ENCODE measurements at regions not wholly inside any gene's neighbourhood (a gene's known extent, or its start where the extent isn't known, plus 50 kb on each side); places are given as distances from the start of the nearest gene placed in this dataset.

DNA sequence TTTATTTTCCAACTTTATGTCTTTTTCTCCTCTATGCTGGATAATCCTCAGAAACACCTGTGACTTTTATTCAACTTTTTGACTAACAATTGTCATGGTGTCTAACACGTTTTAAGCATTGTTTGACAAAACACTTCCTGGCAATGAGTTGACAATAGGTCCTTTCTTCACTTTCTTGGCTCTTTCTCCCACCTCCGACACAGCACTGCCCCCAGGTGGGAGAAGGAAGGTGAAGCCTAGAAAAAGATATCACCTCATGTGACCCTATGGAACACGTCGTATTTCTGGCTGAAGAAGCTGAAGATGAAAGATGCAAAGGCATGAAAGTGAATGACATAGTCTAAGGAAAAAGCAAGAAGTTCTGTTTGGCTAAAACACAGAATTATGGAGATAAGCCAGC, 430.0 kb downstream of the ETNK1 start:
- ATAC-seq (replicated peaks in 1 of 4) = no peak
- H3K36me3 ChIP-seq (ENCODE audit: control insufficient read depth in 2 of 2, extremely low read depth in 1 of 2, insufficient read depth in 1 of 2, low read length in 1 of 2) = no peaks in the 10 kb centered on the region
- Mint-ChIP-seq H3K36me3 (no peaks in the 10 kb centered on the region), H3K27me3 (no peaks in the 10 kb centered on the region), H3K4me3 (no peak overlapping the region), H3K4me1 (no peaks in the 10 kb centered on the region), H3K9me3 (no peaks in the 10 kb centered on the region), H3K27ac (no peak overlapping the region)
- no peak overlapping the region for H3K4me3 ChIP-seq (ENCODE audit: control insufficient read depth in 1 of 2, extremely low read depth in 1 of 2, low read length in 1 of 2)
- H3K9me3 ChIP-seq = no peaks in the 10 kb centered on the region
- ChIA-PET CTCF (no interaction called here), POLR2A (interaction anchor here in 1 of 2 donors (0.6 kb wide), 1 partner anchor 1068 kb away, joined by 5 read pairs; no protein-coding TSS in a partner anchor)
- 24% methylated on average over 2 of the region's 4 CpGs for WGBS (ENCODE audit: insufficient coverage)
- DNase-seq = no peak
- H3K27me3 ChIP-seq (replicated peaks in 1 of 2; ENCODE audit: control insufficient read depth in 2 of 2, extremely low read depth in 1 of 2, insufficient read depth in 2 of 2, low read length in 1 of 2) = no peaks in the 10 kb centered on the region
- no peaks in the 10 kb centered on the region for H3K4me1 ChIP-seq (ENCODE audit: control insufficient read depth in 1 of 2, extremely low read depth in 1 of 2, insufficient read depth in 2 of 2, low read length in 2 of 2)
- no peak overlapping the region for H3K27ac ChIP-seq (ENCODE audit: low read length)

DNA sequence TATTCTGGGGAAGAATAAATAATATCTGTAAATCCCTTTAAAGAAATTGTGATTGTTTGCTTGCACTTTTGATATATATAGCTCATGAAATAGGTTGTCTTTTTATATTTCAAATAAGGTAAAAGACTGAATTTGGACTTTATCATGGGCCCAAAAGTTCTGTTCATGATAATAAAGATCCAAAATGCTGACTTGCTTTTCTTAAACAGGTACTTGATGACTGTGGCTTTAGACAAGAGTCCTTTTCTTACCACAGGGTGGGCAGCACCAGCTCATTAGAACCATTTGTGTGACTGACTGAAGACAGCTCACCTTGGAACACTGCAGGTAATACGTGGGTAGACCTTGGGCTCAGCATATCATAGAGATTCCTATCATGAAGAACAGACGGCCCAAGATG, 432.6 kb downstream of the ETNK1 start:
- ATAC-seq (replicated peaks in 1 of 4) = no peak
- H3K4me3 Mint-ChIP-seq = no peak overlapping the region
- Histone ChIP-seq H3K4me1 (ENCODE audit: control insufficient read depth in 1 of 2, extremely low read depth in 1 of 2, insufficient read depth in 2 of 2, low read length in 2 of 2) (no peaks in the 10 kb centered on the region), H3K27ac (ENCODE audit: low read length) (no peak overlapping the region), H3K9me3 (no peaks in the 10 kb centered on the region), H3K4me3 (ENCODE audit: control insufficient read depth in 1 of 2, extremely low read depth in 1 of 2, low read length in 1 of 2) (no peak overlapping the region), H3K27me3 (replicated peaks in 1 of 2; ENCODE audit: control insufficient read depth in 2 of 2, extremely low read depth in 1 of 2, insufficient read depth in 2 of 2, low read length in 1 of 2) (no peaks in the 10 kb centered on the region), H3K36me3 (ENCODE audit: control insufficient read depth in 2 of 2, extremely low read depth in 1 of 2, insufficient read depth in 1 of 2, low read length in 1 of 2) (no peaks in the 10 kb centered on the region)
- CTCF ChIA-PET = interaction anchor here in 1 of 2 donors (0.6 kb wide), 1 partner anchor 1056 kb away, joined by 4 read pairs; no protein-coding TSS in a partner anchor
- H3K9me3 Mint-ChIP-seq = no peaks in the 10 kb centered on the region
- DNase-seq = no peak
- H3K27me3 Mint-ChIP-seq = no peaks in the 10 kb centered on the region
- no peaks in the 10 kb centered on the region for H3K4me1 Mint-ChIP-seq
- WGBS (ENCODE audit: insufficient coverage) = no CpG with 5 or more reads among the region's 2 CpGs
- no peak overlapping the region for H3K27ac Mint-ChIP-seq
- H3K36me3 Mint-ChIP-seq = no peaks in the 10 kb centered on the region
- POLR2A ChIA-PET = no interaction called here

DNA sequence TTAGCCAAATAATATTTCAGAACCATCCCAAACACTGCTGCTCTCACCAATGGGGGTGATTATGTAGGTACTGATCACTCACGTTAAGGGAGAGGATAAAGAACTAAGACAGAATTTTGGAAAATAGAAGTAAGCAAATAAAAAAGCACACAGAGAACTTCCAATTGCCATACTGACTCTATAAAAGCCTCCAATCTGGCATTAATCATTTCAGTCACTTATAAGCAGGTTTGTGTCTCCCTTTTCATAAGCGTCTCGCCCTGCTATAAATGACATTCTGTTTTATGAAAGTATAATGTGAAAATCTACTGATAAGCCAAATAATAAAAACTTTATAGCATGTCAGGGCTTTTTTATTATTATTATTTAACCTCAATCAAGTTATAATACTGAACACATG, 435.2 kb downstream of the ETNK1 start:
- no peak overlapping the region for H3K27ac ChIP-seq (ENCODE audit: low read length)
- POLR2A ChIA-PET = no interaction called here
- H3K27ac Mint-ChIP-seq = no peak overlapping the region
- no CpG with 5 or more reads among the region's 3 CpGs for WGBS (ENCODE audit: insufficient coverage)
- H3K36me3 ChIP-seq (ENCODE audit: control insufficient read depth in 2 of 2, extremely low read depth in 1 of 2, insufficient read depth in 1 of 2, low read length in 1 of 2) = no peaks in the 10 kb centered on the region
- ATAC-seq (replicated peaks in 1 of 4) (no peak), DNase-seq (no peak)
- no peaks in the 10 kb centered on the region for H3K36me3 Mint-ChIP-seq
- H3K4me3 Mint-ChIP-seq = no peak overlapping the region
- no peaks in the 10 kb centered on the region for H3K9me3 ChIP-seq
- H3K27me3 Mint-ChIP-seq = no peaks in the 10 kb centered on the region
- H3K27me3 ChIP-seq (replicated peaks in 1 of 2; ENCODE audit: control insufficient read depth in 2 of 2, extremely low read depth in 1 of 2, insufficient read depth in 2 of 2, low read length in 1 of 2) = no peaks in the 10 kb centered on the region
- CTCF ChIA-PET = no interaction called here
- no peak overlapping the region for H3K4me3 ChIP-seq (ENCODE audit: control insufficient read depth in 1 of 2, extremely low read depth in 1 of 2, low read length in 1 of 2)
- no peaks in the 10 kb centered on the region for H3K9me3 Mint-ChIP-seq
- H3K4me1 ChIP-seq (ENCODE audit: control insufficient read depth in 1 of 2, extremely low read depth in 1 of 2, insufficient read depth in 2 of 2, low read length in 2 of 2) = no peaks in the 10 kb centered on the region
- H3K4me1 Mint-ChIP-seq = no peaks in the 10 kb centered on the region

DNA sequence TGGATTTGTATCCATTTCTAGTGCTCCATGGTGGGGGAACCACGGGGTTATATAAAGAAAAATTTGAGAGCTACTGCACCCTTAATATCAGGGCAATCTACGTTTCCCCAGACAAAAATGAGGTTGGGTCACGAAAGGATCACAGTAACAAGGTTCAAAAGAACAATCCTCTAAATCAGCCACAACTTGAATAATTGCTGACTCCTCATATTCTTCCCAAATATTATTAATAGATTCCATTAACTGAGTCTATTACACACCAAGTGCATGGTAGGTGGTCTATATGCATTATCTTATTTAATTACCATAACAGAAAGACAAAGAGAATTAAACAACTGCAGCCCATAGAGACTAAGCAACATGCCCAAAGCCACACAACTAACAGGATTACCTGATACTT, 438.2 kb downstream of the ETNK1 start:
- DNase-seq = no peak
- H3K9me3 Mint-ChIP-seq = no peaks in the 10 kb centered on the region
- H3K4me3 Mint-ChIP-seq = no peak overlapping the region
- H3K27ac Mint-ChIP-seq = no peak overlapping the region
- no CpG with 5 or more reads among the region's 3 CpGs for WGBS (ENCODE audit: insufficient coverage)
- H3K4me1 Mint-ChIP-seq = no peaks in the 10 kb centered on the region
- H3K9me3 ChIP-seq = no peaks in the 10 kb centered on the region
- no peaks in the 10 kb centered on the region for H3K27me3 Mint-ChIP-seq
- no peak for ATAC-seq (replicated peaks in 1 of 4)
- CTCF ChIA-PET = no interaction called here
- no peaks in the 10 kb centered on the region for H3K4me1 ChIP-seq (ENCODE audit: control insufficient read depth in 1 of 2, extremely low read depth in 1 of 2, insufficient read depth in 2 of 2, low read length in 2 of 2)
- H3K27me3 ChIP-seq (replicated peaks in 1 of 2; ENCODE audit: control insufficient read depth in 2 of 2, extremely low read depth in 1 of 2, insufficient read depth in 2 of 2, low read length in 1 of 2) = no peaks in the 10 kb centered on the region
- H3K36me3 ChIP-seq (ENCODE audit: control insufficient read depth in 2 of 2, extremely low read depth in 1 of 2, insufficient read depth in 1 of 2, low read length in 1 of 2) = no peaks in the 10 kb centered on the region
- H3K36me3 Mint-ChIP-seq = no peaks in the 10 kb centered on the region
- H3K4me3 ChIP-seq (ENCODE audit: control insufficient read depth in 1 of 2, extremely low read depth in 1 of 2, low read length in 1 of 2) = no peak overlapping the region
- POLR2A ChIA-PET = interaction anchor here in 1 of 2 donors (0.6 kb wide), 1 partner anchor 1432 kb away, joined by 3 read pairs; no protein-coding TSS in a partner anchor
- no peak overlapping the region for H3K27ac ChIP-seq (ENCODE audit: low read length)

DNA sequence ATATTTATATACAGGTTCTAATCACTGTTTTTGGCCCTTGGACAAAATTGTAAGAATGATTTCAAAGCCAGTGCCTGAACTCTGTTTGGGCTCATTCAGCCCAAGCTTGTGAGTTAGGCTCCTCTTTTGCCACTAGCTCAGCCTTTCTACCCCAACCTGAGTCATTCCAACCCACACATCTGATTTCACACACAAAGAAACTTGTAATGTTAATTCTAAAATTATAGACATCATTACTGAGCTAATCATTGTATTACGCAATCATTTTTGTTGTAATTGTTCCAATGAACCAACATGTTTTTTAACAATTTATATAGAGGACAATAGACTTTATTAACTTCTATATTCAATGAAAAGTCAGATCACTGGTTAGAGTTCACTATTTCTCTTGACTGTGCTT, 441.1 kb downstream of the ETNK1 start:
- no peaks in the 10 kb centered on the region for H3K4me1 ChIP-seq (ENCODE audit: control insufficient read depth in 1 of 2, extremely low read depth in 1 of 2, insufficient read depth in 2 of 2, low read length in 2 of 2)
- Mint-ChIP-seq H3K36me3 (no peaks in the 10 kb centered on the region), H3K27ac (no peak overlapping the region), H3K4me1 (no peaks in the 10 kb centered on the region), H3K27me3 (no peaks in the 10 kb centered on the region), H3K4me3 (no peak overlapping the region), H3K9me3 (peaks cover 0 to 5% (median 0%) of the 10 kb centered on the region in 3 donors)
- no peak overlapping the region for H3K27ac ChIP-seq (ENCODE audit: low read length)
- no peak for DNase-seq
- CTCF ChIA-PET = interaction anchor here in 1 of 2 donors (0.9 kb wide), 1 partner anchor 93 kb away, joined by 3 read pairs; no protein-coding TSS in a partner anchor
- WGBS (ENCODE audit: insufficient coverage) = no CpG with 5 or more reads among the region's 1 CpG
- POLR2A ChIA-PET = no interaction called here
- no peak overlapping the region for H3K4me3 ChIP-seq (ENCODE audit: control insufficient read depth in 1 of 2, extremely low read depth in 1 of 2, low read length in 1 of 2)
- H3K36me3 ChIP-seq (ENCODE audit: control insufficient read depth in 2 of 2, extremely low read depth in 1 of 2, insufficient read depth in 1 of 2, low read length in 1 of 2) = no peaks in the 10 kb centered on the region
- H3K27me3 ChIP-seq (replicated peaks in 1 of 2; ENCODE audit: control insufficient read depth in 2 of 2, extremely low read depth in 1 of 2, insufficient read depth in 2 of 2, low read length in 1 of 2) = no peaks in the 10 kb centered on the region
- no peaks in the 10 kb centered on the region for H3K9me3 ChIP-seq
- no peak for ATAC-seq (replicated peaks in 1 of 4)

DNA sequence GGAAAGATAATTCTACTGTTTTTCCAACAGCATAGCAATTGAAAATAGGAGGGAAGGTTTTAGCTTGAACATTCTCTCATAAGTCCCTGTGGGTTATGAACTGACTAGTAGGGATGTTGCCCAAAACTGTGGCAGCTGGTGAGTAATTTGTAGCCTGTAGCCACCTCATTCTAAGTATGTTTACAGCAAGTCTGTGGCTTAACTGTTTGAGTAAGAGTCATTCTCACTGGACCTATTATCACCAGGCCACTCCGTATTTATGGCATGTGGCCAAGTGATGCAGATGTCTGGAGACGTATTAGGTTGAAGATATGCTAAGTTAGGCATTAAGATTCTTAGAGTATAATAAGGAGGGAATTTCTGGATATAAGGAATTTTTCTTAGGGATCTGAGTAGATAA, 458.3 kb downstream of the ETNK1 start:
- ChIA-PET CTCF (no interaction called here), POLR2A (no interaction called here)
- H3K4me1 Mint-ChIP-seq = no peaks in the 10 kb centered on the region
- H3K27me3 ChIP-seq (replicated peaks in 1 of 2; ENCODE audit: control insufficient read depth in 2 of 2, extremely low read depth in 1 of 2, insufficient read depth in 2 of 2, low read length in 1 of 2) = no peaks in the 10 kb centered on the region
- H3K9me3 ChIP-seq = no peaks in the 10 kb centered on the region
- no peaks in the 10 kb centered on the region for H3K27me3 Mint-ChIP-seq
- no peak overlapping the region for H3K4me3 ChIP-seq (ENCODE audit: control insufficient read depth in 1 of 2, extremely low read depth in 1 of 2, low read length in 1 of 2)
- H3K4me1 ChIP-seq (ENCODE audit: control insufficient read depth in 1 of 2, extremely low read depth in 1 of 2, insufficient read depth in 2 of 2, low read length in 2 of 2) = no peaks in the 10 kb centered on the region
- H3K4me3 Mint-ChIP-seq = no peak overlapping the region
- ATAC-seq (replicated peaks in 1 of 4) (no peak), DNase-seq (no peak)
- no CpG with 5 or more reads among the region's 2 CpGs for WGBS (ENCODE audit: insufficient coverage)
- H3K27ac ChIP-seq (ENCODE audit: low read length) = no peak overlapping the region
- H3K9me3 Mint-ChIP-seq = peaks cover 0 to 3% (median 2%) of the 10 kb centered on the region in 3 donors
- H3K27ac Mint-ChIP-seq = no peak overlapping the region
- no peaks in the 10 kb centered on the region for H3K36me3 Mint-ChIP-seq
- H3K36me3 ChIP-seq (ENCODE audit: control insufficient read depth in 2 of 2, extremely low read depth in 1 of 2, insufficient read depth in 1 of 2, low read length in 1 of 2) = no peaks in the 10 kb centered on the region

All from T-cell (primary cell).